ENCODE measurements at regions not wholly inside any gene's neighbourhood (a gene's known extent, or its start where the extent isn't known, plus 50 kb on each side); places are given as distances from the start of the nearest gene placed in this dataset.

DNA sequence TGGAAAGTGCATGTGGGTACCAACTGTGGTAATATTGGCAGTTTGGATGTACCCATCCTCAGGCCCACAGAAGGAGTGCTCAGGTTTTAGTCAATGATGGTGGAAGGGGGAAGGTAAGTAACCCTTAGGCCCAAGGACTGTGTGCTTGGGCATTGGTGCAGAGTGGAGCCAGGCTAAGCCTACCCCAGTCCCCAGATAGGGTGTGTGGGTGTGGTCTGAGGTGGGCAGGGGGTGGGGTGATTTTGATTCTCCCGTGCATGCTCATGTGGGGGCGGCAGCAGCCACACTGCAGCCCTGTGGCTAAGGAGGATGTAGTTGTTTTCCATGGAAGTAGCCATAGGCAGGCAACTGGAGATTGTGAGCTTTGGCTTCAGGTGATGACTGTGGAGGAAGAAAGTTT lies 2197.3 kb downstream of the PCDH9 start:
- 90% methylated on average over 2 of the region's 2 CpGs; no CpG with 5 or more reads in 1 of the 2 donors for WGBS, 2 donors (ENCODE audit: low coverage in 1 of 2)
- Histone ChIP-seq H3K9me3 (no peaks in the 10 kb centered on the region), H3K36me3 (no peaks in the 10 kb centered on the region), H3K4me1 (no peaks in the 10 kb centered on the region), H3K27ac (no peak overlapping the region), H3K27me3 (no peaks in the 10 kb centered on the region), H3K4me3 (no peak overlapping the region)
- ATAC-seq = no peak
- no peak for TF ChIP-seq POLR2A (IDR thresholded peaks at IDR 0.05)
- TF ChIP-seq, protein P1, sequence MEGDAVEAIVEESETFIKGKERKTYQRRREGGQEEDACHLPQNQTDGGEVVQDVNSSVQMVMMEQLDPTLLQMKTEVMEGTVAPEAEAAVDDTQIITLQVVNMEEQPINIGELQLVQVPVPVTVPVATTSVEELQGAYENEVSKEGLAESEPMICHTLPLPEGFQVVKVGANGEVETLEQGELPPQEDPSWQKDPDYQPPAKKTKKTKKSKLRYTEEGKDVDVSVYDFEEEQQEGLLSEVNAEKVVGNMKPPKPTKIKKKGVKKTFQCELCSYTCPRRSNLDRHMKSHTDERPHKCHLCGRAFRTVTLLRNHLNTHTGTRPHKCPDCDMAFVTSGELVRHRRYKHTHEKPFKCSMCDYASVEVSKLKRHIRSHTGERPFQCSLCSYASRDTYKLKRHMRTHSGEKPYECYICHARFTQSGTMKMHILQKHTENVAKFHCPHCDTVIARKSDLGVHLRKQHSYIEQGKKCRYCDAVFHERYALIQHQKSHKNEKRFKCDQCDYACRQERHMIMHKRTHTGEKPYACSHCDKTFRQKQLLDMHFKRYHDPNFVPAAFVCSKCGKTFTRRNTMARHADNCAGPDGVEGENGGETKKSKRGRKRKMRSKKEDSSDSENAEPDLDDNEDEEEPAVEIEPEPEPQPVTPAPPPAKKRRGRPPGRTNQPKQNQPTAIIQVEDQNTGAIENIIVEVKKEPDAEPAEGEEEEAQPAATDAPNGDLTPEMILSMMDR (IDR thresholded peaks at IDR 0.05) = no peak
- TF ChIP-seq EP300 (IDR thresholded peaks at IDR 0.05) = no peak
- no peak for TF ChIP-seq POLR2AphosphoS5 (IDR thresholded peaks at IDR 0.05)

DNA sequence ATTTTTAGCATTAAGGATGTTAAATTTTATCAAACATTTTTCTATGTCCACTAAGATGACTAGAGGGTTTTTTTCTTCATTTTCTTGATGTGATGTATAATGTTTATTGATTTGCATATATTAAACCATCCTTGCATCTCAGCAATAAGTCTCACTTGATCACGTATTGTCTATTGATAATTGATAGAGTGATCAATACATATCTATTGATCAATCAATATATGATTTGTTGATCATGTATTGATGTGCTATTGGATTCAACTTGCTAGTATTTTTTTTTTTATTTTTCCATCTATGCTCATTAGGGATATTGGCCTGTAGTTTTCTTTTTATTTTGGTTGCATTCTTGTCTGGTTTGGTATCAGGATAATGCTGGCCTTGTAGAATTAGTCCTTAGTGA lies 2202.0 kb downstream of the PCDH9 start:
- TF ChIP-seq EP300 (IDR thresholded peaks at IDR 0.05) (no peak), POLR2A (IDR thresholded peaks at IDR 0.05) (no peak), POLR2AphosphoS5 (IDR thresholded peaks at IDR 0.05) (no peak)
- TF ChIP-seq, protein P1 (IDR thresholded peaks at IDR 0.05) = no peak
- 91 to 100% methylated on average over 1 of the region's 1 CpG for WGBS, 2 donors (ENCODE audit: low coverage in 1 of 2)
- Histone ChIP-seq H3K36me3 (no peaks in the 10 kb centered on the region), H3K4me1 (no peaks in the 10 kb centered on the region), H3K27ac (no peak overlapping the region), H3K9me3 (no peaks in the 10 kb centered on the region), H3K4me3 (no peak overlapping the region), H3K27me3 (no peaks in the 10 kb centered on the region)
- ATAC-seq = no peak

DNA sequence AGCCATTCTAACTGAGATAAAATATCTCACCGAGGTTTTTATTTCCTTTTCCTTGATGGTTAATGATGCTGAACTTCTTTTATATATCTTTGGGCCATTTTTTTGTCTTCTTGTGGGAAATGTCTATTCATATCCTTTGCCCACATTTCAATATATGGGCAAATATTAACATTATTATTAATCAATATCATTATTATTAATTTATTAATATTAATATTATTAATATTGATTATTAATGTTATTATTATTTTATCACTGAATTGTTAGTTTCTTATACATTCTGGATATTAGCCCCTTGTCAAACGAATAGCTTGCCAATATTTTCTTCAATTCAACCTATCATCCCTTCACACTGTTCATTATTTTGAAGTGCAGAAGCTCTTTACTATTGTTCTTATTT lies 2203.6 kb downstream of the PCDH9 start:
- ATAC-seq = no peak
- Histone ChIP-seq H3K4me3 (no peak overlapping the region), H3K27me3 (no peaks in the 10 kb centered on the region), H3K4me1 (no peaks in the 10 kb centered on the region), H3K27ac (no peak overlapping the region), H3K36me3 (no peaks in the 10 kb centered on the region), H3K9me3 (no peaks in the 10 kb centered on the region)
- TF ChIP-seq EP300 (IDR thresholded peaks at IDR 0.05) (no peak), POLR2AphosphoS5 (IDR thresholded peaks at IDR 0.05) (no peak), POLR2A (IDR thresholded peaks at IDR 0.05) (no peak)
- TF ChIP-seq, protein P1 (IDR thresholded peaks at IDR 0.05) = no peak
- WGBS, 2 donors (ENCODE audit: low coverage in 1 of 2) = 57 to 77% methylated on average over 2 of the region's 2 CpGs

DNA sequence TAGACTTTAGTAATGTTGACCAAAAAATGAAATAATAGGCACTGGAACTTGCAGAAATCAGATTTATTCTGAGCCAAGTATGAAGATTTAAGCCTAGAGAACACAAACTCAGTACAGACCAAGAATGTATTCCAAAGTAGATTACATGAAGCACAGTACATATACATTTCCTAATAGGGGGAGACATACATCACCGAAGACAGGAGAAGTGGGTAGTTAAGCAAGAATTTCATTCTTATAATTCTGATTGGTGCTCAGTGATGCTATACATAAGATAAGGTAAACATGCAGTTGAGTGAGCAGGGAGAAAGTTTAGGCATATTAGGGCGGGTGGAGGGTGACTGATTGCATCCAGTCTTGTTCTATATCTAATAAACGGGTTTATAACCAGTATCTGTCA lies 2218.8 kb downstream of the PCDH9 start:
- Histone ChIP-seq H3K4me3 (no peak overlapping the region), H3K27ac (no peak overlapping the region), H3K4me1 (no peaks in the 10 kb centered on the region), H3K36me3 (no peaks in the 10 kb centered on the region), H3K27me3 (no peaks in the 10 kb centered on the region), H3K9me3 (no peaks in the 10 kb centered on the region)
- WGBS, 2 donors (ENCODE audit: low coverage in 1 of 2) = 25 to 27% methylated on average over 3 of the region's 3 CpGs
- ATAC-seq = no peak
- TF ChIP-seq EP300 (IDR thresholded peaks at IDR 0.05) = no peak
- TF ChIP-seq, protein P1 (IDR thresholded peaks at IDR 0.05) = no peak
- TF ChIP-seq POLR2AphosphoS5 (IDR thresholded peaks at IDR 0.05) = no peak
- no peak for TF ChIP-seq POLR2A (IDR thresholded peaks at IDR 0.05)

DNA sequence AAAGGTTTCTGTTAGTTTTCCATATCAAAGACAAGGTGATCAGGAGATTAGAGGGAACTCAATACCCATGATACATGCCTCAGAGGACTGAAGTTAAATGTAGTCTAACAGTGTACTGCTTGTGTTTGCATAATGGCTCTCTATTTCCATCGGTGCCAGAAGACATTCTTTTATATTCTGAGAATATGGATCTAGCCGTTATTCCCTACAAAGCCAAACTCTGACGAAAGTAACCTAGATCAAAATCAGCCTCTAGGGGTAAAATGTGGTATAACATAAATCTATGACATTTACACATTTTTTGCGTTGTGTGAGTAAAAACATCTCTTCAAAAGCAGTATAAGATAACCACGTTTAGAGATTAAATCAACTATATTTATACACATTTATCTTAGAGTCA lies 2232.7 kb downstream of the PCDH9 start:
- no peak for ATAC-seq
- no peak for TF ChIP-seq POLR2AphosphoS5 (IDR thresholded peaks at IDR 0.05)
- no peak for TF ChIP-seq EP300 (IDR thresholded peaks at IDR 0.05)
- no peak for TF ChIP-seq POLR2A (IDR thresholded peaks at IDR 0.05)
- TF ChIP-seq, protein P1 (IDR thresholded peaks at IDR 0.05) = no peak

More for the DNA sequence above, 2232.7 kb downstream of the PCDH9 start:
- Histone ChIP-seq H3K27ac (no peak overlapping the region), H3K9me3 (no peaks in the 10 kb centered on the region), H3K36me3 (no peaks in the 10 kb centered on the region), H3K4me3 (no peak overlapping the region), H3K27me3 (no peaks in the 10 kb centered on the region), H3K4me1 (no peaks in the 10 kb centered on the region)
- WGBS, 2 donors (ENCODE audit: low coverage in 1 of 2) = 78 to 85% methylated on average over 5 of the region's 5 CpGs

Measured in gastroesophageal sphincter (tissue), 4 donors.